GM21786 (cell line): ENCODE measurements at regions not wholly inside any gene's neighbourhood (a gene's known extent, or its start where the extent isn't known, plus 50 kb on each side); places are given as distances from the start of the nearest gene placed in this dataset.
"Not testable (repeated sequence)": the region's sequence is repeated elsewhere in the genome, so short reads cannot be mapped to it uniquely, and the experiment has no call there.

ENCODE experiments used
- ATAC-seq: cut with Tn5 transposase; IDR thresholded peaks from one replicate; pipeline ENCODE4 v1.9.1; 2021; ENCODE audit not compliant: unreplicated experiment

DNA sequence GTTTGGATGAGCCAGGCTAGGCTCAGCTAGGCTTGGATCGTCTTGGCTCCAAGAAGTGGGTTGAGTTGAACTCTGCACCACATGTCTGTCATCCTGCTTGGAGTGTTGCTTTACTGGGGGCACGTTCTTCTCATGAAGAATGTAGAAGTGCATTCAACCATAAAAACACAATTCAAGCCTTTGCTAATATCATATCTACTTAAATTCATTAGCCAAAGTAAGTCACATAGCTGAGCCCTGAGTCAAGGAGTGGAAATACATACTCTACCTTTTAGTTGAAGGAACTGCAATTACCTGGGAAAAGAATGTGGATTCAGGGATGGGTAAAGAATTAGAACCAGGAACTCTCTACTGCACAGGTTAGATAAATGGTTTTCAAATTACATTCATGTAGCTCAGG is 360.4 kb upstream of the KCNH7 start:
- ATAC-seq: no peak

DNA sequence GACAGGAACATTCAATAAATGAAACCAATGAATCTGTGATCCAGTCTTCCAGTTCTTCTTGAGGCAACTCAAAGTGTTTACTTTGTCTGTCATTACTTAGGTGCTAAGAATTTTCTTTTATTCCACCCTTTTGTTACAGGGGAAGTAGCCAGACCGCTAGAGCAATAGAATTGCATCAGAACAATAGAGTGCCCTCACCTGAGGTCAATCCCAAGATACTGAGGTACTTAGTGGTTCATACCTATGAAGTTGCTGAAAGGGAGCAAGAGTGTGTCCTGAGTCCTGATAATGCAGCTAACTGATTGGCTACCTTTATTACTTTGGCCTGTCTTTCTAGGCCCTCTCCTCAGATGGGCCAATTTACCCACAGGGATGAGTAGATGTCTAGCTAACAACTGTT is 359.4 kb upstream of the KCNH7 start:
- no peak for ATAC-seq

DNA sequence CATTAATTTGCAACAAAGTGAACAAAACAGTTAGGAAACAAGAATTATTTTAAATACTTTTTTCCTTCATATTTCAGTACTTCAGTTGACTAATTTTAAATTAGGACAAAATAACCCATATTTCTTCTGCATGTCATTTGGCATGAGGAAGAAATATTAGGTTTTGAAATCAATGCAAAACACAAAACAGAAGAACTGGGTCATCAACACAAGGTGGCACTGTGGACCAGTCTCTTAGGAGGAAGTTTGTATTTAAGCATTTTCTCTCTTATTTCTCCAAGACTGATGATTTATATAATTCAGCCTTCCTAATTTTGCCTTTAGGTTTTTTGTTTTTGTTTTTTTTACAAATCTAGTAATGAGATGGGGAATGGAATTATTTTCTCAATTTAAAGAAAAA is 352.8 kb upstream of the KCNH7 start:
- no peak for ATAC-seq

DNA sequence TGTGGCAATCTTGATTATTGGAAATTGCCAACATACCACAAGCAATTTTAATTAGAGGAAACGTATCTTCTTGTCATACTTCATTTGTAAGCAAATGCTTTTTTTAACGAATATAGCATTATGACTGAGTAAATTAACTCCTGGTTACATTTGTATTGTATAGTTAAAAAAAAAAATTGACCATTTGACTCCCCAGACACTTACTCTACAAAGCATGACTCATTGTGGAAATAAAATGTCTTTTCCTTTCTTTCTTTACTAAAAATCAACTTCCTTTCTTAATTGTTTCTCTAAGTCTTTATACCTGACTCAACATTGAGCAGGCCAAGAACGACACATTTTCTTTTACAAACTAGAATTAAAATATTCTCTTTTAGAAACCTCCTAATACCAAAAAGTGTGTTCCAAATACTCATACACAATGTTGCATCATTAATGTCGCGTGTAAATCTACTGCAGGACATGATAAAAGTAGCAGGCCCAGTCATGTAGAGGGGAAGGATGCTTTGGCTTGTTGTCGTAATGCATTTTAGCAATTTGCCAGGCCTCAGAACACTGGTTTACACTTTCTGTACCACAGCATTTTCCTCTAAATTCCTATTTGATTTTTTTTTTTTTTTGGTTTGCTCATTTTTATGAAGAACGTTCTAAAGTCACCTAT is 349.6 kb upstream of the KCNH7 start:
- no peak for ATAC-seq

DNA sequence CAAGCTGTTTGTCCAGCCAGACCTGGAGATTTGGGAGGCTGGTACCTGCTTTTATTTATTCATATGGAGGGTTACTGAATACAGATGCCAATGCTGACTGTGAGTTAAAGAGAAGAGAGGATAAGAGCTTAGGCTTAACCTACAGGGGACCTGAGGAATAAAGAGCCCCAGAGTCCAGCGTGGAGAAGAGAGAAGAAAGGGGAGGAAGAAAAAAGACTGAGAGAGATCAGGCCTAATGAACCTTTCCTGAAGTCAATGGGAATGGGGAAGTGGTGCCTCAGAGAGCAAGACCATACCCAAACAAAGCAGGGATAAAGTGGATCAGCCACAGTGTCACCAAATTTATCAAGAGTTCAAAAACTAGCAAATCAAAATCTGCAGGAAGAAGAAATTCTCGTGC is 348.6 kb upstream of the KCNH7 start:
- no peak for ATAC-seq

GRCh38 chr2:163185160-163185559 is 346.6 kb upstream of the KCNH7 start:
- ATAC-seq: no peak

DNA sequence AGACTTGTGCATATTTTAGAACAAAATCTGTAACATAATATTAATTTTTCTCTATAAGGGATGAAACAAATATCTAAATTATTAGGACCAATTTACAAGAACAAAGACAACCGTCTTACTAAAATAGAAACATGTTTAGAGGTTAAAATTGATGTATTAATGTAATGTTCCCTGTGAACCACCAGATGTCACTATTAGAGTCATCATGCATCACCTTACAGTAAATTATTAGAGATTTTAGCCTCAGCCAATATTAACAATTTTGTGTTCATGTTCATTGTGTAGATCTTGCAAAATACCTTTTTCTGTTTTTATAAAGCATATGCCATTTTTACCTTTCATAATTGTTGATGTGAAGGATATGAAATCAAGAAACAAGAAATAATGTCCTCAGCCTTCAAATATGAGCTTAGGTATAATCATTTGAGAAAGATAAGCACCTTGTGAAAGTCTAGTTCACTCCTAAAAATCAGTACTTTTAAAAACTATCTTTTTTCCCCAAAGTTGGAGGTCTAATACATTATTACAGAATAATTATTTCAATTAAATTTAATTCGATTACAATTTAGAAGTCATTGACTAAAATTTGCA is 344.3 kb upstream of the KCNH7 start:
- ATAC-seq: no peak

GRCh38 chr2:163177592-163177991 is 339.0 kb upstream of the KCNH7 start:
- ATAC-seq: no peak

DNA sequence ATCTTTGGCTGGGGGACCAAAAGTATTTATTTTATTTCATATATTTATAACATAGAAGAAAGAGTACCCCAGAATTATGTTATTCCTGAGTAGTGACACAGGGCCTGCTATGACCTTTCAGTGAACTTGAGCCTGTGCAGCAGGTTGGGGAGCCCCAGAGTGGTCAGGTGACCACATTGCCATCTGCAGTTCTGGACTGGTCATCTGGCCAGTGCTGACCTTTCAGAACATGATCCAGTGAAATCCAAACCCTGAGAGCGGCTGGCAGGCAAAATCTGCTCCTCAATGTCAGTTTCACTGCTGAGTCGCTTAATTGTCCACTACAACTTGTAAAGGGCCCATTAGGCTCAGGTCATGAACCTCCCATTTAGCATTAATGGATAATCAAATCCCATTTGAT is 336.7 kb upstream of the KCNH7 start:
- no peak for ATAC-seq

DNA sequence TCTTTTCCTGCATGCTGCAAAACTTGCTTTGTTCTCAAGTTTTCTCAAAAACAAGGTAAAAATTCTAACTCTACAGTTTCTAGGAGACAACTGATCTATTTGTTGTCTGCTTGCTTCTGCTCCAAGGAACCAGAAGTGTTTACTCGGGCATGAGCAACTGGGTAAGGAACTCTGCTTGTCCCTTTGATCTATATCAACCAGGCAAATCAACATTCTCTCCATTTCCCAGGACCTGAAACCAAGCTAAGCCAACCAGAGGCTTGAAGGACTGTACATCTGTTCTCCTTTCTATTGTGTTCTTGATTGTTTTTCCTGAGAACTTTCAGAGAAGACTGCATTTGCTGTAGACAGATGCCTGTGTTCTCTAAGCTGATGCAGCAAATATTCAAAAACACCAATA is 335.0 kb upstream of the KCNH7 start:
- ATAC-seq: no peak

DNA sequence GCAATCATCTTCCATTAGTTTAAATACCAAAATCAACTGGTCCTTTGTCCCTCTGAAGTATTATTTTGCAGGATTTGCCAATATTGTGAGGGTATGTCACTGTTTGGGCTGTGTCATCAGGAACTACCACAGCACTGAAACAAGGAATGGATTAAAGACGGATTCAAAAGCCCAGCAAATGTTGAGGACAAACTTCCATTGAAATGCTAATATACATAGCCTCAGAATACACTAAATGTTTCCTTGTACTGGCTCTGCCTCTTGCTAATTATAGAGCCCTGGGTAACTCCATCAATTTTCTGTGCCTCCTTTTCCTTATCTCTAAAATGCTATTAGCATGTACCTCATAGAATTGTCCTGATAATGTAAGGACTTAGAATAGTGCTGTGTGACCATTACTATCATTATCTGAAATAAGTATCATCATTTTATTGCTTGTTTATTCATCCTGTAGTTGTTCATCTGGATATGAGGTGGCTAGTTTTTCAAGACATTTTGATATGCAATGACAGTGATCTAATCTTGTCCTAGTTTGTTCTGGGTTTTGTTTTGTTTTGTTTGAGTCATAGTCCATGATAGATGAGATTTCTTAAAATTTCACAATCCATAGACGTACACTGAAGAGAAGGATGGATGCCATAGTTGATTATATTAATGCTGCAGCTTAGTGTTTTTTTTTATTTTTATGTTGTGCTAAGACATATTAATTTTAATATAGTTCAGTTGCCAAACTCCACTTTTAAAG is 333.4 kb upstream of the KCNH7 start:
- no peak for ATAC-seq

DNA sequence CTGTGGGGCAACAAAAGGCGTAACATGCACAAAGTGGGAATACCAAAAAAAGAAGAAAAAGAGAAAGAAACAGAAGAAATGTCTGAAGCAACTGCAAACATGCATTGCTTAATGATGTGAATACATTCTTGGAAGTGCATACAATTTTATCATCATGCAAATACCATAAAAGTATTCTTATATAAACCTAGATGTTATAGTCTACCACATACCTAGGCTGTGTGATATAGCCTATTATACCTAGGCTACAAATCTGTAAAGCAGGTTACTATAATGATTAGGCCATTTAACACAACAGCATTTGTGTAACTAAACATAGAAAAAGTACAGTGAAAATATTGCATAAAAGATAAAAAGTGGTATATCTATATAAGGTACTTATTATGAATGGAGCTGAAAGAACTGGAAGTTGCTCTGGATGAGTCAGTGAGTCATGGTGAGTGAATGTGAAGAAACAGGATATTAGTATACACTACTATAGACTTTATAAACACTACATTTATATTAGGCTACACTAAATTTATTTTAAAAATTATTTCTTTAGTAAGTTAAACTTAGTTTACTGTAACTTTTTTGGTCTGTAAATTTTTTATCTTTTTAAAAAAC is 319.4 kb upstream of the KCNH7 start:
- ATAC-seq: no peak

- ATAC-seq: no peak
These were observed 318.8 kb upstream of the KCNH7 start for GRCh38 chr2:163157411-163157810.

DNA sequence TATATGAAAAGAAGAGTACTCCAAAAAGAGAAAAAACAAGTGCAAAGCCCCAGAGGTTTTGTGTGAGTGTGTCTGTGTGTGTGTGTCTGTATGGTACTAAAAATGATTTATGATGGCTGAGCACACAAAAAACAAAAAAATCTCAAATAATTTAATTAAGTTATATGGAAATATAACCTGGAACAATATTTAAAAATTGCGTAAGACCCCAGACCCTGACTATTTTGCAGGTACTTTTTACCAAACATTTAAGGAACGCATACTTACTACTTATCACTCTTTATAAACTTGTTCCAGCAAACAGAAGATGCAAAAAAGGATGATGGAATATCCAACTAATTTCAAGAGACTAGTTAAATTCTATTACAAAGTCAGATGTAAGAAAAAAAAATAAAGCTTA is 317.4 kb upstream of the KCNH7 start:
- ATAC-seq: no peak

GRCh38 chr2:163155279-163155883 is 316.8 kb upstream of the KCNH7 start:
- peak; percentile 94 for ATAC-seq

DNA sequence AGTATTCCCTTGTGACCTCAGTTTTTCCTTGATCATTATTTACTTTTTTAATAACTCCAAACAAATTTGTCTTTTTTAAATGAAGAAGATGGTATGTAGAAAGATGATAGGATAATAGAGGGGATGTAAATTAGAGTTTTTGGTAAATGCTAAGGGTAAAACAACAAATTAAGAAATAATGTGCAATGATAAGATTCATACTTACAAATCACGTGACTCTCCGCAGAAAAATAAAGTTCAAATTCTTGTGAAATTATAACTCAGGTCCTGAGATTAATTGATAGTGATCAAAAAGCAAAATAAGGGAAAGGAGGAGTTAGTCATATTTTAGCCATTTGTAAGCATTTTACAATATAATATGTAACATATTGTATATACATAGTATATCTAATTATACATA is 304.1 kb upstream of the KCNH7 start:
- no peak for ATAC-seq

GRCh38 chr2:163138947-163139346 is 300.4 kb upstream of the KCNH7 start:
- ATAC-seq: no peak

- ATAC-seq: no peak
These were observed 296.7 kb upstream of the KCNH7 start for GRCh38 chr2:163135256-163135655.

DNA sequence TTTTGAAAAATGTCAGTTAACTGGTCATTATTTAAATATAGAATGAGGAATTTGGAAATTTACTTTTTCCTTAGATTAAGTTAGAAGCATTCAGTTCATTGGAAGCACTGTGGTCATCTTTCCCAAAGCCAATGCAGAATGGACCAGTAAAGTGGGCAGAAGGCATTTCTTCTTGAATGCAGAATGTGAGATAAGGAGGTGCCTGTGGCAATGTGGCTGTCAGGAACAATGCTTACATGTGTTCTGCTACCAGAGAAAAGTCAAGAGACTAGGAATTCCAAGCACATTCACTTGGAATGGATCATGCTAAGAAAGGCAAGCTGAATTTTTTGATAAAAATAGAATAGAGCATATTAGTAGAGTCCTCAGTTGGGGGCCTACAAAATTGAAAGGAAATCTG is 295.0 kb upstream of the KCNH7 start:
- no peak for ATAC-seq

DNA sequence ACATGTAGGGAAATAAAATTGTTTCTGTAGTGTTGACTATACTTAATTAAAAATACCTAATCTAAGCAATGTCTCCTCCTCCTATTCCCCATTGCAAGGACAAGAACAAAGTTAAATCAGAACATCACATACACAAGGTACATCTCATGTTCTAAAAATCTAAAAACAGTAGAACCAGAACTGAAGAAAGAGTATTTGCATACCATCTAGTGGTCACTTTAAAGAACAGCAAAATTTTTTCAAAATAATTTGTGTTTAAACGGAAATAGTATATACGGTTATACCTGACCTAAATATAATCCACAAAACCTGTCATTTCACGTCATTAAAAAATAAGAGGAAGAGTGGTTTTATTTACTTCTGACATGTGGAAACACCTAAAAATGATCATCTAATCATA is 294.3 kb upstream of the KCNH7 start:
- no peak for ATAC-seq

DNA sequence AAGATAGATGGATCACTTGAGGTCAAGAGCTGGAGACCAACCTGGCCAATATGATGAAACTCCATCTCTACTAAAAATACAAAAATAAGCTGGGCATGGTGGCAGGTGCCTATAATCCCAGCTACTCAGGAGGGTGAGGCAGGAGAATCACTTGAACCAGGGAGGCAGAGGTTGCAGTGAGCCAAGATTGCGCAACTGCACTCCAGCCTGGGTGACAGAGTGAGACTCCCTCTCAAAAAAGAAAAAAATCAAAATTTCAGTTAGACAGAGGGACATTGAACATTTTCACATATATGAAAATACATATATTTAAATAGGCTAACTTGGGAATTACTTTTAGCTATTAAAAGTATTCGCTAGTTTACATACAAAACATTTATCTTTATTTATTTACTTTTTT is 293.6 kb upstream of the KCNH7 start:
- not testable (repeated sequence) for ATAC-seq

DNA sequence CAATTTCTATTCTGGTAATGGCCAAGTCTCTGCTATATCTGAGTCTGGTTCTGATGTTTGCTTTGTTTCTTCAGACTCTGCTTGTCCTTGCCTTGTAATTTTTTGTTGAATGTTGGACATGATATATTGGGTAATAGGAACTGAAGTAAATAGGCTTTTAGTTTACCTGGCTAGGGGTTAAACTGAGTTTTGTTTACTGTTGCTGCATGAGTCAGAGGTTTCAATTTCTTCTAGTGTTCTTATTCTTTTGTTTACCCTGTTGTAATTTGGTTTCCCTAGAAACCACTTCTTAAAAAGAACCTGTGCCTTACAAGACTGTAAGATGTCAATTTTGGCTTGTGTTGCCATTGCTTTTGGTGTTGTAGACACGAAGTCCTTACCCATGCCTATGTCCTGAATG is 285.0 kb upstream of the KCNH7 start:
- ATAC-seq: peak; percentile 63
